SKM-1 treated with dmso at 0.1 percent for 144 hours (cell line): ENCODE measurements at regions not wholly inside any gene's neighbourhood (a gene's known extent, or its start where the extent isn't known, plus 50 kb on each side); places are given as distances from the start of the nearest gene placed in this dataset.
"Not testable (repeated sequence)": the region's sequence is repeated elsewhere in the genome, so short reads cannot be mapped to it uniquely, and the experiment has no call there.

Experiments
- DNase-seq: peaks from one replicate; lab custom pipeline; 2025; ENCODE audit not compliant: unreplicated experiment; lab: John Stamatoyannopoulos, UW

- no peak for DNase-seq
Measured at GRCh38 chr3:80663426-80663825, 895.6 kb upstream of the ROBO1 start.

GRCh38 chr3:80655216-80655615 is 887.4 kb upstream of the ROBO1 start:
- DNase-seq = no peak

DNA sequence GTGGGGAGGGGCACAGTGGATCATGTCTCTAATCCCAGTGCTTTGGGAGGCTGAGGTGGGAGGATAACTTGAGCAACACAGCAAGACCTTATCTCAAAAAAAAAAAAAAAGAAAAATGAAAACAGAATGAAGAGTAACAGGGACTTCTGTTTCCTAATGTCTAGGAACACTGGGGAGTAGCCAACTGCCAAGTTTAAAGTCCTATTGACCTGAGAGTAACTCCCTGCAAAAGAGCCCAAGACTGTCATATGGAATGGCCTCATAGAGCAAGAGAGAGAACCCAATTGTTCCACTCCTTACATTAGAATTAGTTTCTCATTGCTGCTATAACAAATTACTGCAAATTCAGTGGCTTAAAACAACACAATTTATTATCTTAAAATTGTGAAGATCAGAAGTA is 881.4 kb upstream of the ROBO1 start:
- no peak for DNase-seq

DNA sequence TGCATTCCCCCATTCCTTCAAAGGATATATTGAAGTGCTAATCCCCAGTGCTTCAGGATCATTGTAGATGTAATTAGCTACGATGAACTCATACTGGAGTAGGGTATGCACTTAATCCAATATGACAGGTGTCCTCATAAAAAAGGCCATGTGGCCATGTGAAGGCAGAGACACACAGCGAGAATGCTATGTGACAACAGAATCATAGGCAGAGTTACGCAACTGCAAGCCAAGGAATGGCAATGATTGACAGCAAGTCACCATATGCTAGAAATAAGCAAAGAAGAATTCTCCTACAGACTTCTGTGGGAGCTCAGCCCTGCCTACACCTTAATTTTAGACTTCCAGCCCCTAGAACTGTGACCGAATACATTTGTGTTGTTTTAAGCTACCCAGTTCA is 875.6 kb upstream of the ROBO1 start:
- DNase-seq = no peak

GRCh38 chr3:80618295-80619256 is 850.8 kb upstream of the ROBO1 start:
- DNase-seq = no peak

DNA sequence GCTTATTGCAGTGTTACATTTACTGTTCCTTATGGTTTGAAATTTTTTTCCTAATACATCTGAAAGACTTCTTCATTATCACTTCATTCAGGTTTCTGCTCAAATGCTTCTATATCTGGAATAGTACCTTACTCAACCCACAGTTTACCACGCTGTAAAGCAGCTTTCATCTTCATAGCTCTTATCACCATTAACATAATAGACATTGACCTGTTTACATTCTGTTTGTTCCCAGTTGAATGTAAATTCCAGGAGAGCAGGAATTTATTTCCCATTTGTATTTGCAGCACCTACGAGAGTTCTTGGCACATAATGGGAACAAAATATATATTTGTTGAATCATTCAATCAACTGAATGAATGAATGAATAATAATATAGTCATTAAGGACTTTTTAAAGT is 844.6 kb upstream of the ROBO1 start:
- DNase-seq = no peak

DNA sequence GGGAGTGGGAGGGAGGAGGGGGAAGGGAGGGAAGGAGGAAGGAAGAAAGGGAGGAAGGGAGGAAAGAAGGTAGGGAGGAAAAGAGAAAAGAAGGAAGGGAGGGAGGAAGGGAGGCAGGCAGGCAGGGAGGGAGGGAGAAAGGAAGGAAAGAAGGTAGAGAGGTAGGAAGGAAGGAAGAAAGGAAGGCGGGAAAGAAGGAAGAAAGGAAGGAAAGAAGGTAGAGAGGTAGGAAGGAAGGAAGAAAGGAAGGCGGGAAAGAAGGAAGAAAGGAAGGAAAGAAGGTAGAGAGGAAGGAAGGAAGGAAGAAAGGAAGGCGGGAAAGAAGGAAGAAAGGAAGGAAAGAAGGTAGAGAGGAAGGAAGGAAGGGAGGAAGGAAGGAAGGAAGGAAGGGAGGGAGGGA is 840.3 kb upstream of the ROBO1 start:
- DNase-seq = not testable (repeated sequence)

- no peak for DNase-seq
Measured at GRCh38 chr3:80606073-80606472, 838.3 kb upstream of the ROBO1 start.

- no peak for DNase-seq
Measured at GRCh38 chr3:80601479-80601878, 833.7 kb upstream of the ROBO1 start.

- DNase-seq = no peak
Measured at GRCh38 chr3:80592792-80593191, 825.0 kb upstream of the ROBO1 start.

DNA sequence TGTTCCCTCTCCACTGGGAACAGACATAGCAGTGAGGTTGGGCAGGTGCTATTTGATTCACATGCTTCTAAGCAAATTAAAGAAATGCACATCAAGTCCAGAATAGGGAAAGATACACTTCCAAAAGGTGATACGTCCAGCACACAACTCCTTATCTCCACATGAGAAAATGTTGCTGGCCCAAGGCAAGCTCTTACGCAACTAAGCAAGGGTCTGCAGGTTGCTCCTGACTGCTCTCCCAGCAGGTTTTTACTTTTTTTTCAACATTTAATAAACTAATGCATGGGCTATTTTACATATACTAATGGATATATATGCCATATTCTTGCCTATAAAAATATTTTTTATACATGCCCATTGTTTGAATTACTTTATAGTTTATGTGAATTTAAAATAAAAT is 818.5 kb upstream of the ROBO1 start:
- no peak for DNase-seq

DNA sequence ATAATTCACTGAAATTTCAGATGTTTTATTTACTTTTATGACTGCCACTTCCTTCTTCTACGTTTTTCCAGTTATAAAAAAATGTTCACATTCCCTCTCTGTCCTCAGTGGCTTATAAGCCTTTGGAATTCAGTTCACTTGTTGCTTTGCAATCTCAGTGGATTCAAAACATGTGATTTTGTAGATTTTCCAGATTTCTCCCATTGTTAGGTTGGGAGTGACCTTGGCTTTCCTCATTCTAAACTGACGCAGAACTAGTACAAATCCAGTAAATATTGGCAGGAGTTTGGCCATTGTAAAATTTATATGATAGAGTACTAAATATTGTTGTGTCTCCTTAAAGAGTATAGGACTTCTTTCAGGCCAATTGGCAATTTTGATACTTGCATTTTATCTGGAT is 812.3 kb upstream of the ROBO1 start:
- no peak for DNase-seq

GRCh38 chr3:80564391-80564790 is 796.6 kb upstream of the ROBO1 start:
- DNase-seq = no peak

DNA sequence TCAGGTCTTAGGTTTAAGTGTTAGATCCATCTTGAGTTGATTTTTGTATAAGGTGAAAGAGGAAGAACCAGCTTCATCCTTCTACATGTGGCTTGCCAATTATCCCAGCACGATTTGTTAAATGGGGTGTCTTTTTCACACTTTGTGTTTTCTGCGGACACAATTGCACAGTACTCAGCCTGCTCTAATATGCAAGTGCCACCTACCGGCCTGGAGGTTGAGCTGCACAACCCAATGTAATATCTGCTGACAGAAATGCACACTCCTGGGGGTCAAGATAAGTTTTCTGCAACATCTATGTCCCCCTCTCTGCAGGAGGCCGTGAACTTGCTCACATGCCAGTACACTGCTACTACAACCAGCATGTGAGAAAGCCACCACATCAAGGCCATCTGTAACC is 791.9 kb upstream of the ROBO1 start:
- no peak for DNase-seq

DNA sequence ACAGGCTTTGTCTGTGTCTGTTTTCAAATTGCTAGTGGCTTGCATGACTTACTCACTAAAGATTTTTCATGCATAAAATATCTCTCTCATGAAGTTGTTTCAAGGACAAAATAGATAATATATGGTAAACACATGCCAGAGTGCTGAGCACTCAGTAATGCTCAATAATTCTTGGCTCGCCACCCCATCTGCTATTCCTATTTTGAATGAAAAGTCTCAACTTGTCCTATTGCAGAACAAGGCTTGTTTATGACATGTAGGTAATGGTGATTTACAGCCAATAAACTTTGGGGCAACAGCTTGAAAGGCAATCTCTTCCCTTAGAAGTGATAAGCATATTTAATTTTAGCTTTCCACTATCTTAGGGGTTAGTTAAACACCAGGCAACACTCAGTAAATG is 789.0 kb upstream of the ROBO1 start:
- no peak for DNase-seq

DNA sequence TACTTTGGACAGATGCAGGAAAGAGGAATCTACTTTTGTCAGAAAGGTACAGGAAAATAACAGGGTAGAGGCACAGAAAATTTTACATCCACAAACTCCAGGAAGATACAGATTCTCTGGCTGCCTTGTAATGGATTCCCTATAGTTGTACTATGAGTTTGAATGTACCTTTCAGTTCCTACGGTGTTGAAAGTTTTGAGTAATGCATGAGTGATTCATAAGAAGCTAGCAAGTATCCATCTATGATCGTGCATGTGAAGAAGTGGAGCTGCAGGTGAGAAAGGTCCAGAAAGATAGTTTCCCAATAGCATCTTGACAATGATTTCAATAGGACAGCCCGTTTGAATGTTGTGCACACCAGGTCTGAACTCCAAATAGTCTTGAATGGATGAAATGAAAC is 786.5 kb upstream of the ROBO1 start:
- DNase-seq = no peak

DNA sequence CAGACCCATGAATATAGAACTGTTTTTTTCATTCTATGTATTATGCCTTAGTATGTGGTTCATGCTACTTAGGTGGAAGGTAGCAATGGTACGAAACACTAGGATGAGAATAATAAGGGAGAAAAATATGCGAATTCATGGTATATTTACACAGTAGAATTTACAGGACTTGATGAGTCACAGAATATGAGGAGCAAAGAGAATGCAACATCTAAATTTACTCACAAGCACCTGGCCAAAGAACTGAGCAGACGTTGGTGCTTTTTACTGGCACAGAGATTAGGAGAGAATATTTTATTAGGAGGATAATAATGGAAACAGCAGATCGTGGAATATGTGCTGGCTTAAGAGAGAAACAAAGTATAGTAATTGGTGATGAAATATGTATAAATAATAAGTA is 785.4 kb upstream of the ROBO1 start:
- DNase-seq = no peak

- DNase-seq = no peak
Measured at GRCh38 chr3:80550174-80550573, 782.4 kb upstream of the ROBO1 start.

DNA sequence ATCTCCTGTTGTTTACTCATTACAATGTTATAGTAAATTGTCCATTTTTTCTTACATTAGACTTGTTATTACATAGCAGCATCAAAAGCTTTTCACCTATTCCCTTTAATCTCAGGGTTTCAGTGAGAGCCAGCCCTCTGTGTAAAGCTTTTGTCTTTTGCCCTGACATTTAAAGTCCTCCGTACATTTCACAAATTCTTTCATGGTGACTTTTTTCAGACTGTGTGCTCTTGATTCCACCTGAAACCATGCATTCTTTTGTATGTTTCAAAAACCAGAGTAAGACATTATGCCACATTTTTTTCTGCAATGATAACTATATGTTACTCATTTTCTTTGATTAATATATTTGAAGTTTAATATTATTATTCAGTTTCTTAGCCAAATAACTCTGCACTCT is 781.4 kb upstream of the ROBO1 start:
- DNase-seq = no peak

GRCh38 chr3:80543154-80543553 is 775.4 kb upstream of the ROBO1 start:
- no peak for DNase-seq

DNA sequence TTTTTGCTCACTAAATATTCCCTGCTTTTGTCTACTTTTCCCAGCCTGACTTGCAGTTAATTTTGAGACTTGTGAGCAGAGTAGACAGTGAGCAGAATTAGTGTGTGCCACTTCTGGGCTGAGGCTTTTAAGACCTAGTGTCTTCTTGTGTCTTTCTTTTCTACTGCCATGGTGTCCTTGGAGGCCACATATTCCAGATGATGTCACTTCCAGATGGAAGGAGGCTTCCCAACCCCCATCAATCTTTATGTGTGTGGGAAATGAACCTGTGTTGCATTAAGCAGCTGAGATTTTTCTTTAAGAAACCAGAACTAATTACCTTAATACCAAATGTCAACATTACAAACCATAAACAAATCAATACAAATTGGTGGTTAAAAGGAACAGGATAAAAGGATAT is 774.7 kb upstream of the ROBO1 start:
- DNase-seq = no peak

DNA sequence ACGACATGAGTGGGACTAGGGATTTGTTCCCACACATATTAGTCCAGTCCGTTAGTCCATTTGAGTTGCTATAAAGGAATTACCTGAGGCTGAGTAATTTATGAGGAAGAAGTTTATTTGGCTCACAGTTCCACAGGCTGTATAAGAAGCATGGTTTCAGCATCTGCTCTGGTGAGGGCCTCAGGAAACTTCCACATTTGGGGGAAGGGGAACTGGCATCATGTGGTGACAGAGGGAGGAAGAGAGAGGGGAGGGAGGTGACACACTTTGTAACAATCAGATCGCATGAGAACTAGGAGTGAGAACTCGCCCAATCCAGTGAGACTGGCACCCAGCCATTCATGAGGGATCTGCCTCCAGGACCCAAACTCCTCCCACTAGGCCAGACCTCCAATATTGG is 769.9 kb upstream of the ROBO1 start:
- DNase-seq = peak; percentile 13

DNA sequence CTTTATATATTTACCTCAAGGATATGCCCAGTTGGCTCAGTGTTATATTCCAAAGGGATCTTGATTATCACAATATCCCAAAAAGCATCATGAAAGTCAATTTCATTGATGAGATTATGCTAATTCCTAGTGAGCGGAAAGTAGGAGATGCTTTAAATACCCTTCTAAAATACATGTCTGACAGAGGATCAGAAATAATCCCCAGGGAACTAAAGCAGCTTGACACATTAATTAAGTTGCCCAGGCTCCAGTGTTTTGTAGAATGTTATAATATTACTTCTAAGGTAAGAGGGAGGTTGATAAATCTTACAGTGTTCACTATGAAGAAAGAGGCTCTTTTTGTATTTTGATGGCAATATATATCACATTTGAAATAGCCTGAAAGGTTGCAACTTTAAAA is 767.5 kb upstream of the ROBO1 start:
- no peak for DNase-seq
